HG03565 (cell line): ENCODE measurements at regions not wholly inside any gene's neighbourhood (a gene's known extent, or its start where the extent isn't known, plus 50 kb on each side); places are given as distances from the start of the nearest gene placed in this dataset.
"Not testable (repeated sequence)": the region's sequence is repeated elsewhere in the genome, so short reads cannot be mapped to it uniquely, and the experiment has no call there.

Source experiments
- ATAC-seq: cut with Tn5 transposase; IDR thresholded peaks from one replicate; pipeline ENCODE4 v1.9.1; 2021; ENCODE audit warnings: mild to moderate bottlenecking, moderate library complexity; ENCODE audit not compliant: unreplicated experiment

- ATAC-seq, result no peak
These were observed 132.6 kb upstream of the ZEB1 start for GRCh38 chr10:31186225-31187000.

GRCh38 chr10:31187182-31187581 is 131.8 kb upstream of the ZEB1 start:
- ATAC-seq, result no peak

GRCh38 chr10:31187607-31188210 is 131.3 kb upstream of the ZEB1 start:
- no peak for ATAC-seq

GRCh38 chr10:31188792-31189406 is 130.1 kb upstream of the ZEB1 start:
- no peak for ATAC-seq

- no peak for ATAC-seq
These were observed 128.5 kb upstream of the ZEB1 start for GRCh38 chr10:31190488-31190887.

- ATAC-seq, result no peak
These were observed 126.5 kb upstream of the ZEB1 start for GRCh38 chr10:31192475-31192874.

GRCh38 chr10:31194986-31195385 is 124.0 kb upstream of the ZEB1 start:
- ATAC-seq, result no peak

GRCh38 chr10:31197886-31198285 is 121.1 kb upstream of the ZEB1 start:
- ATAC-seq, result no peak

GRCh38 chr10:31204090-31204489 is 114.9 kb upstream of the ZEB1 start:
- ATAC-seq, result no peak

GRCh38 chr10:31207636-31208035 is 111.4 kb upstream of the ZEB1 start:
- no peak for ATAC-seq

GRCh38 chr10:31209478-31209877 is 109.5 kb upstream of the ZEB1 start:
- ATAC-seq, result no peak

- ATAC-seq, result no peak
These were observed 108.8 kb upstream of the ZEB1 start for GRCh38 chr10:31210190-31210589.

GRCh38 chr10:31213959-31214358 is 105.1 kb upstream of the ZEB1 start:
- no peak for ATAC-seq

GRCh38 chr10:31215052-31215451 is 104.0 kb upstream of the ZEB1 start:
- no peak for ATAC-seq

GRCh38 chr10:31219306-31219705 is 99.7 kb upstream of the ZEB1 start:
- no peak for ATAC-seq

- ATAC-seq, result not testable (repeated sequence)
These were observed 90.2 kb upstream of the ZEB1 start for GRCh38 chr10:31228780-31229179.

GRCh38 chr10:31239961-31240360 is 79.1 kb upstream of the ZEB1 start:
- no peak for ATAC-seq

GRCh38 chr10:31242902-31243301 is 76.1 kb upstream of the ZEB1 start:
- peak; percentile 66 for ATAC-seq

- ATAC-seq, result not testable (repeated sequence)
These were observed 67.9 kb upstream of the ZEB1 start for GRCh38 chr10:31251118-31251517.

GRCh38 chr10:31253237-31253636 is 65.8 kb upstream of the ZEB1 start:
- no peak for ATAC-seq

- ATAC-seq, result no peak
These were observed 57.3 kb upstream of the ZEB1 start for GRCh38 chr10:31261511-31262311.
